Left lobe of liver (tissue), 2 donors: ENCODE measurements at regions not wholly inside any gene's neighbourhood (a gene's known extent, or its start where the extent isn't known, plus 50 kb on each side); places are given as distances from the start of the nearest gene placed in this dataset.

ENCODE experiments used
- ATAC-seq: fragments of 200-7000 bp; cut with Tn5 transposase; one replicate; pipeline ENCODE4 v1.9.1; 2020; ENCODE audit warnings: mild to moderate bottlenecking, moderate library complexity
- DNase-seq: peaks from one replicate; pipeline ENCODE4 v3.0.0-alpha.2; 2020; ENCODE audit warnings: low spot score
- donor health status: DM: no; HTN: no; CAD: no; lungs with moderate emphysema.
- donor health status: DM: no; HTN: yes; CAD: no.

GRCh38 chr4:57504797-57505530 lies 394.8 kb upstream of the IGFBP7 start:
- no peak for ATAC-seq
- no peak for DNase-seq

- ATAC-seq, result no peak
- no peak for DNase-seq
These were observed 394.0 kb upstream of the IGFBP7 start for GRCh38 chr4:57504139-57504538.

- DNase-seq (no peak), ATAC-seq (no peak)
These were observed 391.5 kb upstream of the IGFBP7 start for GRCh38 chr4:57501720-57502119.

GRCh38 chr4:57499786-57500185 lies 389.6 kb upstream of the IGFBP7 start:
- DNase-seq (no peak), ATAC-seq (no peak)

- ATAC-seq, result no peak
- no peak for DNase-seq
These were observed 388.1 kb upstream of the IGFBP7 start for GRCh38 chr4:57498251-57498650.

GRCh38 chr4:57496697-57497471 lies 386.7 kb upstream of the IGFBP7 start:
- ATAC-seq (no peak), DNase-seq (no peak)

GRCh38 chr4:57494821-57495220 lies 384.6 kb upstream of the IGFBP7 start:
- DNase-seq (no peak), ATAC-seq (no peak)

- no peak for DNase-seq
- no peak for ATAC-seq
These were observed 382.2 kb upstream of the IGFBP7 start for GRCh38 chr4:57492251-57492878.

GRCh38 chr4:57491388-57491787 lies 381.2 kb upstream of the IGFBP7 start:
- ATAC-seq (no peak), DNase-seq (no peak)

GRCh38 chr4:57490520-57491255 lies 380.5 kb upstream of the IGFBP7 start:
- ATAC-seq (no peak), DNase-seq (no peak)

- DNase-seq (no peak), ATAC-seq (no peak)
These were observed 378.4 kb upstream of the IGFBP7 start for GRCh38 chr4:57488366-57489162.

GRCh38 chr4:57475424-57475823 lies 365.2 kb upstream of the IGFBP7 start:
- ATAC-seq (no peak), DNase-seq (no peak)

GRCh38 chr4:57465321-57466056 lies 355.3 kb upstream of the IGFBP7 start:
- ATAC-seq (no peak), DNase-seq (no peak)

- ATAC-seq, result no peak
- DNase-seq, result no peak
These were observed 352.7 kb upstream of the IGFBP7 start for GRCh38 chr4:57462843-57463242.

- ATAC-seq, result no peak
- DNase-seq, result no peak
These were observed 350.8 kb upstream of the IGFBP7 start for GRCh38 chr4:57460967-57461366.

- no peak for DNase-seq
- no peak for ATAC-seq
These were observed 338.7 kb upstream of the IGFBP7 start for GRCh38 chr4:57448901-57449300.

GRCh38 chr4:57448452-57448851 lies 338.3 kb upstream of the IGFBP7 start:
- DNase-seq (no peak), ATAC-seq (no peak)

- DNase-seq (no peak), ATAC-seq (no peak)
These were observed 336.1 kb upstream of the IGFBP7 start for GRCh38 chr4:57446266-57446665.

- ATAC-seq, result no peak
- DNase-seq, result no peak
These were observed 335.5 kb upstream of the IGFBP7 start for GRCh38 chr4:57445686-57446085.

GRCh38 chr4:57444671-57445070 lies 334.5 kb upstream of the IGFBP7 start:
- no peak for ATAC-seq

More at GRCh38 chr4:57444671-57445070, 334.5 kb upstream of the IGFBP7 start:
- DNase-seq, result no peak
